ENCODE measurements at regions not wholly inside any gene's neighbourhood (a gene's known extent, or its start where the extent isn't known, plus 50 kb on each side); places are given as distances from the start of the nearest gene placed in this dataset.

DNA sequence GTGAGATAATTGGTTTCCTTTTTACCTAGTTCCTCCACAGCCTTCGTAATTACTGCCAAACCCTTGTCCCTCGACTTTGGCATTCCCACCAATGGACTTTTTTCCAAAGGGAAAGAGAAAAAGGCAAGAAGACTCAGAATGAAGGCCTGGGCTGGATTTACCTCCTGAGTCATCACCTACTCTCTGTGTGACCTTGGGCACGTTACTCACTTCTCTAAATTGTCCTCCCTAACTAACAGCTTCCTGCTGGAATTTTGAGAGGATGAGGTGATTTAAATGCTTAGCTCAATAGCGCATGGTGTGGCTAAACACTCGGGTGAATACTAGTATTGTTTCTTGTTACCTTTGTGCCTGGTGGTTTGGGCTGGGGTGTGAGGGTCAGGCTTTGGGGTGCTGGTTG is 146.6 kb downstream of the DHX35 start (continued):
- TF ChIP-seq, protein P1, sequence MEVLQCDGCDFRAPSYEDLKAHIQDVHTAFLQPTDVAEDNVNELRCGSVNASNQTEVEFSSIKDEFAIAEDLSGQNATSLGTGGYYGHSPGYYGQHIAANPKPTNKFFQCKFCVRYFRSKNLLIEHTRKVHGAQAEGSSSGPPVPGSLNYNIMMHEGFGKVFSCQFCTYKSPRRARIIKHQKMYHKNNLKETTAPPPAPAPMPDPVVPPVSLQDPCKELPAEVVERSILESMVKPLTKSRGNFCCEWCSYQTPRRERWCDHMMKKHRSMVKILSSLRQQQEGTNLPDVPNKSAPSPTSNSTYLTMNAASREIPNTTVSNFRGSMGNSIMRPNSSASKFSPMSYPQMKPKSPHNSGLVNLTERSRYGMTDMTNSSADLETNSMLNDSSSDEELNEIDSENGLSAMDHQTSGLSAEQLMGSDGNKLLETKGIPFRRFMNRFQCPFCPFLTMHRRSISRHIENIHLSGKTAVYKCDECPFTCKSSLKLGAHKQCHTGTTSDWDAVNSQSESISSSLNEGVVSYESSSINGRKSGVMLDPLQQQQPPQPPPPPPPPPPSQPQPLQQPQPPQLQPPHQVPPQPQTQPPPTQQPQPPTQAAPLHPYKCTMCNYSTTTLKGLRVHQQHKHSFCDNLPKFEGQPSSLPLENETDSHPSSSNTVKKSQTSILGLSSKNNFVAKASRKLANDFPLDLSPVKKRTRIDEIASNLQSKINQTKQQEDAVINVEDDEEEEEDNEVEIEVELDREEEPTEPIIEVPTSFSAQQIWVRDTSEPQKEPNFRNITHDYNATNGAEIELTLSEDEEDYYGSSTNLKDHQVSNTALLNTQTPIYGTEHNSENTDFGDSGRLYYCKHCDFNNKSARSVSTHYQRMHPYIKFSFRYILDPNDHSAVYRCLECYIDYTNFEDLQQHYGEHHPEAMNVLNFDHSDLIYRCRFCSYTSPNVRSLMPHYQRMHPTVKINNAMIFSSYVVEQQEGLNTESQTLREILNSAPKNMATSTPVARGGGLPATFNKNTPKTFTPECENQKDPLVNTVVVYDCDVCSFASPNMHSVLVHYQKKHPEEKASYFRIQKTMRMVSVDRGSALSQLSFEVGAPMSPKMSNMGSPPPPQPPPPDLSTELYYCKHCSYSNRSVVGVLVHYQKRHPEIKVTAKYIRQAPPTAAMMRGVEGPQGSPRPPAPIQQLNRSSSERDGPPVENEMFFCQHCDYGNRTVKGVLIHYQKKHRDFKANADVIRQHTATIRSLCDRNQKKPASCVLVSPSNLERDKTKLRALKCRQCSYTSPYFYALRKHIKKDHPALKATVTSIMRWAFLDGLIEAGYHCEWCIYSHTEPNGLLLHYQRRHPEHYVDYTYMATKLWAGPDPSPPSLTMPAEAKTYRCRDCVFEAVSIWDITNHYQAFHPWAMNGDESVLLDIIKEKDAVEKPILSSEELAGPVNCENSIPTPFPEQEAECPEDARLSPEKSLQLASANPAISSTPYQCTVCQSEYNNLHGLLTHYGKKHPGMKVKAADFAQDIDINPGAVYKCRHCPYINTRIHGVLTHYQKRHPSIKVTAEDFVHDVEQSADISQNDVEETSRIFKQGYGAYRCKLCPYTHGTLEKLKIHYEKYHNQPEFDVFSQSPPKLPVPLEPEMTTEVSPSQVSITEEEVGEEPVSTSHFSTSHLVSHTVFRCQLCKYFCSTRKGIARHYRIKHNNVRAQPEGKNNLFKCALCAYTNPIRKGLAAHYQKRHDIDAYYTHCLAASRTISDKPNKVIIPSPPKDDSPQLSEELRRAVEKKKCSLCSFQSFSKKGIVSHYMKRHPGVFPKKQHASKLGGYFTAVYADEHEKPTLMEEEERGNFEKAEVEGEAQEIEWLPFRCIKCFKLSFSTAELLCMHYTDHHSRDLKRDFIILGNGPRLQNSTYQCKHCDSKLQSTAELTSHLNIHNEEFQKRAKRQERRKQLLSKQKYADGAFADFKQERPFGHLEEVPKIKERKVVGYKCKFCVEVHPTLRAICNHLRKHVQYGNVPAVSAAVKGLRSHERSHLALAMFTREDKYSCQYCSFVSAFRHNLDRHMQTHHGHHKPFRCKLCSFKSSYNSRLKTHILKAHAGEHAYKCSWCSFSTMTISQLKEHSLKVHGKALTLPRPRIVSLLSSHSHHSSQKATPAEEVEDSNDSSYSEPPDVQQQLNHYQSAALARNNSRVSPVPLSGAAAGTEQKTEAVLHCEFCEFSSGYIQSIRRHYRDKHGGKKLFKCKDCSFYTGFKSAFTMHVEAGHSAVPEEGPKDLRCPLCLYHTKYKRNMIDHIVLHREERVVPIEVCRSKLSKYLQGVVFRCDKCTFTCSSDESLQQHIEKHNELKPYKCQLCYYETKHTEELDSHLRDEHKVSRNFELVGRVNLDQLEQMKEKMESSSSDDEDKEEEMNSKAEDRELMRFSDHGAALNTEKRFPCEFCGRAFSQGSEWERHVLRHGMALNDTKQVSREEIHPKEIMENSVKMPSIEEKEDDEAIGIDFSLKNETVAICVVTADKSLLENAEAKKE (CRISPR knock-in tag; IDR thresholded peaks at IDR 0.05) = no peak
- TF ChIP-seq JUNB (IDR thresholded peaks at IDR 0.05; ENCODE audit: unreplicated experiment) (no peak), ZNF114 (CRISPR knock-in tag; IDR thresholded peaks at IDR 0.05) (no peak), STAT1 (IDR thresholded peaks at IDR 0.05; ENCODE audit: unreplicated experiment) (no peak)
- TF ChIP-seq, protein P2, sequence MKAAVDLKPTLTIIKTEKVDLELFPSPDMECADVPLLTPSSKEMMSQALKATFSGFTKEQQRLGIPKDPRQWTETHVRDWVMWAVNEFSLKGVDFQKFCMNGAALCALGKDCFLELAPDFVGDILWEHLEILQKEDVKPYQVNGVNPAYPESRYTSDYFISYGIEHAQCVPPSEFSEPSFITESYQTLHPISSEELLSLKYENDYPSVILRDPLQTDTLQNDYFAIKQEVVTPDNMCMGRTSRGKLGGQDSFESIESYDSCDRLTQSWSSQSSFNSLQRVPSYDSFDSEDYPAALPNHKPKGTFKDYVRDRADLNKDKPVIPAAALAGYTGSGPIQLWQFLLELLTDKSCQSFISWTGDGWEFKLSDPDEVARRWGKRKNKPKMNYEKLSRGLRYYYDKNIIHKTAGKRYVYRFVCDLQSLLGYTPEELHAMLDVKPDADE (IDR thresholded peaks at IDR 0.05) = no peak
- TF ChIP-seq, protein P3, sequence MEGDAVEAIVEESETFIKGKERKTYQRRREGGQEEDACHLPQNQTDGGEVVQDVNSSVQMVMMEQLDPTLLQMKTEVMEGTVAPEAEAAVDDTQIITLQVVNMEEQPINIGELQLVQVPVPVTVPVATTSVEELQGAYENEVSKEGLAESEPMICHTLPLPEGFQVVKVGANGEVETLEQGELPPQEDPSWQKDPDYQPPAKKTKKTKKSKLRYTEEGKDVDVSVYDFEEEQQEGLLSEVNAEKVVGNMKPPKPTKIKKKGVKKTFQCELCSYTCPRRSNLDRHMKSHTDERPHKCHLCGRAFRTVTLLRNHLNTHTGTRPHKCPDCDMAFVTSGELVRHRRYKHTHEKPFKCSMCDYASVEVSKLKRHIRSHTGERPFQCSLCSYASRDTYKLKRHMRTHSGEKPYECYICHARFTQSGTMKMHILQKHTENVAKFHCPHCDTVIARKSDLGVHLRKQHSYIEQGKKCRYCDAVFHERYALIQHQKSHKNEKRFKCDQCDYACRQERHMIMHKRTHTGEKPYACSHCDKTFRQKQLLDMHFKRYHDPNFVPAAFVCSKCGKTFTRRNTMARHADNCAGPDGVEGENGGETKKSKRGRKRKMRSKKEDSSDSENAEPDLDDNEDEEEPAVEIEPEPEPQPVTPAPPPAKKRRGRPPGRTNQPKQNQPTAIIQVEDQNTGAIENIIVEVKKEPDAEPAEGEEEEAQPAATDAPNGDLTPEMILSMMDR (conservative IDR thresholded peaks at IDR 0.05; ENCODE audit: low read depth in 2 of 2) = no peak

DNA sequence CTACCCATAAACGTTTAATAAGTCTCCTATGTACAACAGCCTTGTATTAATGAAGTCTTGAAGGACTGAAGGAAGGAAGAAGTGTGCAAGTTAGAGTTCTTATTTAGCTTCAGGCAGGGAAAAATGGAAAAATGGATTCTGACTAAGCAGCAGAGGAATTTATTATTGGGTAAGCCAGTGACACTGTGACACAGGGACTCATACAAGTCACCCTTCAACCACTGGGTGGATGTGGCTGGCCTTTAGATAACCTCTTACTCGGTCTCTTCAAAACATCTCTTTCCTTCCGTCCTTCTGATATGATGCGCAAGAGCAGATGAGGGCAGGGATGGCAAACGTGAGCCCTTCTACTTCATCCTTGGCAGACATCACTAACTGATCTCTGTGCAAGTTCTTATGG is 145.6 kb downstream of the DHX35 start:
- ATAC-seq (no peak), DNase-seq (ENCODE audit: low spot score) (no peak)
- Histone ChIP-seq H3K27me3 (ENCODE audit: insufficient read depth) (no peaks in the 10 kb centered on the region), H4K20me1 (replicated peaks; ENCODE audit: insufficient read depth) (no peaks in the 10 kb centered on the region), H3K27ac (ENCODE audit: low read depth) (no peak overlapping the region), H3F3A (replicated peaks; ENCODE audit: low read depth) (no peaks in the 10 kb centered on the region), H3K4me2 (no peak overlapping the region), H3K36me3 (ENCODE audit: insufficient read depth) (no peaks in the 10 kb centered on the region), H3K4me3 (no peak overlapping the region), H3K9me2 (ENCODE audit: insufficient read depth) (0 out of 2 replicates have a peak, but pooled peaks cover 7% of the 10 kb centered on the region), H3K79me2 (replicated peaks; ENCODE audit: insufficient read depth) (no peaks in the 10 kb centered on the region), H3K4me1 (ENCODE audit: insufficient read depth) (peaks cover 30% of the 10 kb centered on the region), H2AFZ (no peak overlapping the region)
- H3K36me3 Mint-ChIP-seq (ENCODE audit: low read depth) = peaks cover 6% of the 10 kb centered on the region; the same call in 1 of the 3 replicates
- H3K4me1 Mint-ChIP-seq = peaks cover 28% of the 10 kb centered on the region
- H3K27ac Mint-ChIP-seq = no peak overlapping the region
- peaks cover 17% of the 10 kb centered on the region for H3K9me3 Mint-ChIP-seq
- no peak overlapping the region for H3K4me3 Mint-ChIP-seq
- peaks cover 7% of the 10 kb centered on the region for H3K27me3 Mint-ChIP-seq (ENCODE audit: insufficient read depth, low read depth, poor library complexity)
- TF ChIP-seq CREB1 (CRISPR knock-in tag; IDR thresholded peaks at IDR 0.05; ENCODE audit: low read depth) = no peak
- TF ChIP-seq EZH2phosphoT487 (IDR thresholded peaks at IDR 0.05; ENCODE audit: unreplicated experiment) = no peak
- TF ChIP-seq ZNF331 (CRISPR knock-in tag; IDR thresholded peaks at IDR 0.05; ENCODE audit: low read depth) = no peak
- no peak for TF ChIP-seq POLR2AphosphoS5 (IDR thresholded peaks at IDR 0.05; ENCODE audit: low read depth)
- TF ChIP-seq JUNB (IDR thresholded peaks at IDR 0.05; ENCODE audit: unreplicated experiment) = no peak
- TF ChIP-seq NANOG (IDR thresholded peaks at IDR 0.05; ENCODE audit: borderline replicate concordance) = no peak
- TF ChIP-seq EZH2 (IDR thresholded peaks at IDR 0.05; ENCODE audit: low read depth, unreplicated experiment) = no peak
- TF ChIP-seq ZNF114 (CRISPR knock-in tag; IDR thresholded peaks at IDR 0.05) = no peak
